HL-60/S4 (cell line): ENCODE measurements at regions not wholly inside any gene's neighbourhood (a gene's known extent, or its start where the extent isn't known, plus 50 kb on each side); places are given as distances from the start of the nearest gene placed in this dataset.
"Not testable (repeated sequence)": the region's sequence is repeated elsewhere in the genome, so short reads cannot be mapped to it uniquely, and the experiment has no call there.

Experiments
- in situ Hi-C: fragments of 300-500 bp; cut with MboI; formaldehyde crosslinking; loops from 2 replicates; pipeline ENCODE4 v1.14.3; 2022; ENCODE audit warnings: low sequenced_read_pairs

DNA sequence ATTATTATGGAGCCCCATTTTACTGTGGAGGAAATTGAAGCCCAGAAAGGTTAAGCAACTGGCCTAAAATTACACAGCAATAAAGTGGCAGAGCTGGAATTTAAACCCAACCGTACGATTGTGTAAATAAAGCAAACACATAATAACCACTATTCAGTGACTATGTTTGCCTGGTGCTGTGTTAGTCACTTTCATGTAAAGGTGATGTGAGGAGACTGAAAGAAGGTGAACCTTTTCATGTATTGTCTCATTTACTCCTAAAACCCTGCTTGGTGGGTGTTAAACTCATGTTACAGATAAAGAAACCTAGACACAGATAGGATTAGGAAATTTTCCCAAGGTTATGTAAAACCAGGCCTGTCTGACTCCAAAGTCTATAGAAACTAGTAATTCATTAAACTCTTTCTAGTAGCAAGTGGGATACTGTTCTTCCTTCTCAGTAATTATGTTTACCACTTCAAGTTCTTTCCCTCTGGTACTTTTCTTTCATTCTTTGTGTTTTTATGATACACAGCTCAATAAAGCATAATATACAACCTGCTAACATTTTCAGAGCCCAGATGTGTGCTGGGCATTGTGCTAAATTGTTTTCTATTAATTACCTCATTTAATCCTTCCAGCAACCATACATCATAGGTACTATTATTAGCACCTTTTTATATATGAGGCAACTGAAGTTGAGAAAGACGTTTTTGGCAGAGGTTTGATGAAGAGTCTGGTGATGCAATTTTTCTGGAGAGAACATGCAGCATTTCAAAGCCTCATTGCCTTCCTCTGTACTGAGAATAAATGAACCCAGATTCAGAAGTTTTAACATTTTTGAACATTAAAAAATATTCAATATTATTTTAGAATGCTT lies 202.7 kb downstream of the SPRY1 start:
- in situ Hi-C loops: no loop called here

DNA sequence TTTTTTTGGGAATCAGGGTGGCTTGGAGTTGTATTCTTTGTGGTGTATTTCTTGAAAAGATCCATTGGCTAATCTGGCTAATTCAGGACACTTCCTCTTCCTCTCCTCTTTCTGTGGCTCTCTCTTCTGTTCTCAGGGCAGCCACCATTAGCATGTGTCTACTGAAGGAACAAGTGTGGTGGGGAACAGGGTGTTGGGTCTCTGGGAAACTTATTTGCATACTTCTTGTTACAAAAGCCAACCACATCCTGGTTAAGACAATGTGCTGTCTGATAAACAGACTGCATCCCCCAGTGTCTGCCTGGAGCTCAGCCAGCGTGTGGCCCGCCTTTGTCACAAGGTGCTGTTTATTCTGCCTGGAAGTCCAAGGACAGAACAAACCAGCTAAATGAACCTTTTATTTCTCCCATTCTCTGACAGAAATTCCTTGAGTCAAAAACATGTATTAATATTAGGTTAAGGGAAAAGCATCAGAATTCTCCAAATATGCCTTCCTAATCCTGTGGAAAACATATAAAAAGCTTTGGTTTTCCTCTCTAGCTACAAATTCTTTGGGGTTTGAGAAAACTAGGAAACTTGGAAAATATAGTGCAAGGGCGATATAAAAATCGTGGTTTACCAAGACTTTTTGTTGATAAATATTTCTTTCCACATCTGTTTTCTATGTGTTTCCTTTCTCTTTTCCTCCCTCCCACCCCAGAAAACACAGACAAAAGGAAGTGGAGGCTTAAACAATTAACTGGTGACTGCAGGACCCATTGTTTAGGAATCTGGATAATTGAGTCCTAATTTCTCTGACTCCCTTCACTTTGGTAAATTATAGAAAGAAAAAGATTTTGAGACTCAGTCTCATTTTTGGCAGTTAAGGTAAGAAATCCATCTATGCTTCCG lies 203.6 kb downstream of the SPRY1 start:
- in situ Hi-C loops: no loop called here

DNA sequence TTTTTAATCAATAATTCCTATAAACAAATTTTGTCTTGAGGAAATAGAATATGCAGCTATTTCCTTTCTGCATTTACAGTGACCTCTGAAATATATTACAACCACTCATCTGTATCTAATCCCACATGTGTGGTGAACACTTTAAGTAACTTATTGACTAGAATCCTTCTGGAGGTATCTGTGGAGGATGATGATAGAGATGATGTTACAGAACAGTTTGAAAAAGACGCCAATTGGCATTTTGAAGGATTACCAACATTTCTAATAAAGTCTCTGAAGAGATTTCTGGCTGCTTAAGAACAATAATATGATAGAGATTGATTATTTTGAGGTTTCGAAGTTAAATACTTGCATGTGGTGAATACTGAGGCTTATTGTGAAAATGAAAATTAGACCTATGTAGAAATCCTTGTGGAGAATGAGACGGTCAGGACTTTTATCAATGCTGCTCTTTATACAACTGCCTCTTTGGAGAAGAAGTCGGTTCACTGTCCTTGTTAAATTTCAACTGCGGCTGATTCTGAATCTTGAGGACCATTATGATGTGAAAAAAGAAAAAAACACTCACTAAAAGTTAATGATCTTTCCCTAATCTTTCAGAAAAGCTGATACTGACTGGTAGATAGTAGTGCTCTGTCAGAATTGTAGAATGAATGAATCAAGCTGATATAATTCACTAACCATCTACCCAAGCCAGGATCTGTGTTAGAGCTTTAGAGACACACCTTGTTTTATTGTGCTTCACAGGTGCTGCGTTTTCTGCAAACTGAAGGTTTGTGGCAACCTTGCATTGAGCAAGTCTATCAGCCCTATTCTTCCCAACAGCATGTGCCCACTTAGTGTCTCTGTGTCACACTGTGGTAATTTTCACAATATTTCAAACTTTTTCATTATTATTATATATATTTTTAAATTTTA lies 204.7 kb downstream of the SPRY1 start:
- in situ Hi-C loops: no loop called here

GRCh38 chr4:123602007-123602406 lies 205.4 kb downstream of the SPRY1 start:
- in situ Hi-C loops: no loop called here

- in situ Hi-C loops: no loop called here
These were observed 206.6 kb downstream of the SPRY1 start for GRCh38 chr4:123603165-123603564.

DNA sequence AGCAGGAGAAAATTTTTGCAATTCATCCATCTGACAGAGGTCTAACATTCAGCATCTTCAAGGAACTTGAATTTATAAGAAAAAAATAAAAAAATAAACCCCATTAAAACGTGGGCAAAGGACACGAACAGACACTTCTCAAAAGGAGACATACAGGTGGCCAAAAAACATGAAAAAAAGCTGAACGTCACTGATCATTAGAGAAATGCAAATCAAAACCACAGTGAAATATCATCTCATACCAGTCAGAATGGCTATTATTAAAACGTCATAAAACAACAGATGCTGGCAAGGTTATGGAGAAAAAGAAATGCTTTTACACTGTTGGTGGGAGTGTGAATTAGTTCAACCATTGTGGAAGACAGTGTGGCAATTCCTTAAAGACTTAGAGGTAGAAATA lies 209.2 kb downstream of the SPRY1 start:
- in situ Hi-C loops: not testable (repeated sequence)

DNA sequence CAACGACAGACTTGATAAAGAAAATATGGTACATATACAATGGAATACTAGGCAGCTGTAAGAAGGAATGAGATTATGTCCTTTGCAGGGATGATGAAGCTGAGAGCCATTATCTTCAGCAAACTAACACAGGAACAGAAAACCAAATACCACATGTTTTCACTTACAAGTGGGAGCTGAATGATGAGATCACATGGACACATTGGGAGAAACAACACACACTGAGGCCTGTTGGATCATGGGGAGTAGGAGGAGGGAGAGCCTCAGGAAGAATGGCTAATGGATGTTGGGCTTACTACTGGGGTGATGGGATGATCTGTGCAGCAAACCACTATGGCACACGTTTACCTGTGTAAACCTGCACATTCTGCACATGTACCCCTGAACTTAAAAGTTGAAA lies 209.7 kb downstream of the SPRY1 start:
- in situ Hi-C loops: no loop called here

DNA sequence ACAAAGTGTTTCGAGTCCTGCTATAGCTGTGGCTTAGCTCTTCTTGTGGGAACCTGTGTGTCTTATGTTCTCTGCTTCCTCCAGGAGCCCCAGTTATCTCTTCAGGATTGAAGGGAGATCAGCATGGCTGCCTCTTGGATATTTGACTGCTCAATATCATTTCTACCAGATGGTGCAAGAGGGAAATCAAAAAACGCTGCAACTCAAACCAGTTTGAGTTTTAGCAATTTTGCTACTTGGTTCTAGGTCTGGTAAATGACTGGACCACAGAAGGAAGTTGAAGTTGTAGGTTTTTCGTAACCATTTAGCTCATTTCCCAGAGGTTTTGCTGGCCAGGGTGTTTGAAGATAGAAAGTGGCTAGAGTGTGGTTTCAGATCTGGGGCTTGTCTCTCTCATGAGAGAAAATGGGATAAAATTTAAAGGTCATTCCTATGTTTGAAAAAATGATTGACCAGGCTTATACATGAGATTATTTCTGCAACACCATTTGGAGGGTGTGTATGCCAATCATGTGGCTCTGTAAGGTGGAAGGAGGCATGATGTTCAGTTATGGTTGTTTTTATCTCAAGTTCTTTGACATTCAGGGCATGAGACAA lies 210.4 kb downstream of the SPRY1 start:
- in situ Hi-C loops: no loop called here

DNA sequence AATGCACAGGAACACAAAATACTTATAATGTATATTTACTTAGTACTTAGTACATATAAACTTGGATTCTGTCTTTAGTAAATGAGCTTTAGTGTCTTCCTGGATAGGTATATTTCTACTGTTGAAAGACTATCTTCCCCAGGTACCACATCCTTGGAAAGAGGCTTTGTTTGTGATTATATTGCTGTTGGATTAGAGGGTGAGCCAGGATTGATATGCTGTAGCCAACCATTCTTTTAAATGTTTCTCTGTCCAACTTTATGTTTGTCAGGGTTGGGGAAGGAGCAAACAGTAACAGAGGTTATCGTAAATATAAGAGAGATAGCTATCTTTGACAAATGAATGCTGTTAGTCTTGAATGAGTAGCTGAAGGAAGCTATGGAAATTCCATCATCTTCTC lies 213.2 kb downstream of the SPRY1 start:
- in situ Hi-C loops: no loop called here

DNA sequence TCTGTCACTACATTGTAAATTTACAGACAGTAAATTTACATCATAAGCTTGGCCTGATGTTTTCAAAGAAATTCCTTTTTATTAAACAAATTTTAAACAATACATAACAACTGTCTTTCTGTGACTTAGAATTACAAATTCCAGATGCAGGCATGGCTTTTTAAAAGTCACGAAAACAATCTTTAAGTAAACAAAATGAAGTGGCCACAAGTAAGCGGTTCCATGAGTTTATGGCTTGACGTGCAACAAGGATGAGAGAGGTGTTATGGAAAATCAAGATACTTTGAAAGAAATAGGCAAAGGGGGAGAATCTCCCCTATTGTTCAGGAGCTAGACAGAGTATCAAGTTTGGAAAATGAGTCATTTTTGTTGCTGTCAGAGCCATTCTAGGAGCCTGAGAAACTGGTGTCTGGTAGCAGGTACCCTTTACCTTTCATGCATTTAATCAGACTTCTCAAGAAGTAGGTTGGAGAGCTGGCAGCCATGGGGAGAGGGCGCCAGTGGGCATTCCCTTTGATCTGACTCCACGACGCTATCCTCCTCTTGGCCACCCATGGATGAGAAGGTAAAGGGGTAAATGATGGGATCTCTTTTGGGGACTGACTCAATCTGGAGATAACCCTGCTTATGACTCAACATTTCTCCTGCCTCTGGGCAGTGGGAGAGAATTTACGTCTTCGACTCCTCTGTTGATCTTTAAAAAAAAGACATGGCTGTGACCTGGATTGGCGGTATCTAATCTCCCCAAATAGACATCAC lies 217.2 kb downstream of the SPRY1 start:
- in situ Hi-C loops: no loop called here

- in situ Hi-C loops: no loop called here
These were observed 219.3 kb downstream of the SPRY1 start for GRCh38 chr4:123615901-123616300.

DNA sequence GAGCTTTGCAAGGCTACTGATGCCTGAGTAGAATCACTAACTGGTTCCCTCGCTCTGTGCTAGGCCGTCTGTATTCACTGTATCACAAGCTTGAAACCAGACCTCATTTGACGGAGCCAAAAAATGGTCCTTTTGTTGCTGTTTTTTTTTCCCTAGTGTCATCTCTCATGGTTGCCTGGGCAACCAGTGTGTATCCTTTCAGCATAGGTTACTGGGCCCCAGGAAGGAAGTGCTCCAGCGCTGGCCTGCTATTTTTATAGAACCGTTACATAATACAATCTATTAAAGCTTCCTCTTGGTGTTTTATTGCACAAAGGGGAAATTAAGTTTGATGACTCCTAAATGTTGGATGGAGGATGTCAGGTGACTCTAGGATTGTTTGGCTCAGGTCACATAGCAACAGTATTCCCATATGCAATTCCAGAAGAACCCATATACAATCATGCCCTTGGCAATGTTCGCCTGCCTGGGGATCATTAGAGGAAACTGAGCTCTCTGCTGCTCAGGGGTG lies 220.4 kb downstream of the SPRY1 start:
- in situ Hi-C loops: no loop called here

DNA sequence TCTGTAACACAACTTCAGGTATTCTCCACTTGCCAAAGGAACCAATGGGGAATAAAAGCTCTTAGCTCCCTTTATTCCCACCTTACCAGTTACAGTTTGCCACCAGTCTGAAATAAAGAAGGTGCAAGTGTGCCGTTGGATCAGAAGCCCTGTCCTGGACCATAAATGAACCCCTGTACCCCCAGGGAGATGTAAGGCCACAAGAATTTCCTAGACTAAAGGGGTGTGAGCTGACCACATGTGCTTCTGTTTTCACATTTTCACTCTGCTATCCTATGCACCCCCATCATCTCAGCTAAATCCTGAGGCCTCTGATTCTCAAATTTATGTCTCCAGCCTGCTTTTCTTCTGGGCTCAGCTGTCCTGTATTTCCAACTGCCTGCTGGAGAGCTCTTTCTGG lies 221.2 kb downstream of the SPRY1 start:
- in situ Hi-C loops: no loop called here

DNA sequence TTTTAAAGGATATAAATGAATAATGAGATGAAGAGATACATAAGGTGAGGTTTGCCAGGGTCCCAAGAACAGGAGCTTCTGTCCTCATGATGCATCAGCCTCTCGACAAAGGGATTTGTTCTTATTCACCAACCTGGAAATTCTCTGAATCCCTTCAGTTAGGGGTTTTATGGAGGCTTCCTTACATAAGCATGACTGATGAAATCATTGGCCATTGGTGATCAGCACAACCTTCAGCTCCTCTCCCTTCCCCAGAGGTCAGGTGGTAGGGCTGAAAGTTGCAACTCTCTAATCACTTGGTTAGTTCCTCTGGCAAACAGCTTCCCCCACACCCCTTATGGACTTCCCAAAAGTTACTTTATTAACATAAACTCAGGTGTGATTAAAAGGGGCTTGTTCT lies 222.0 kb downstream of the SPRY1 start:
- in situ Hi-C loops: no loop called here

DNA sequence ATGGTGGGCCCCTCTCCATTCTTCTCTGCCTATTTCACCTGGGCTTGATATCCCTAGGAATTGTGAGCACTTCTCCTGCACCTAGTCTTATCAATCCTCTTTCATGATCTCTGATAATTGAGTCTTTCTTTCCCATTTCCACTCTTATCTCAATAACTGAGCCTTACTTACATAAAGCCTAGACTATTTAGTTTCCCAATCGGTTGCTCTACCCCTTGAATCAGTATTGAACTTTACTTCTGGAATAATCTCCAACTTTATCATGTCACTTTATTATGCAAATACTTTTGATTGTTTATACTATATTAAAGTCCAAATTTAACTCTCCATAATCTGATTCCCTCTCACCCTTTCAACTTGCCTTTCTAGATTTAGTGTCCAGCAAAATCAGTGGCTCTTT lies 222.7 kb downstream of the SPRY1 start:
- in situ Hi-C loops: no loop called here

DNA sequence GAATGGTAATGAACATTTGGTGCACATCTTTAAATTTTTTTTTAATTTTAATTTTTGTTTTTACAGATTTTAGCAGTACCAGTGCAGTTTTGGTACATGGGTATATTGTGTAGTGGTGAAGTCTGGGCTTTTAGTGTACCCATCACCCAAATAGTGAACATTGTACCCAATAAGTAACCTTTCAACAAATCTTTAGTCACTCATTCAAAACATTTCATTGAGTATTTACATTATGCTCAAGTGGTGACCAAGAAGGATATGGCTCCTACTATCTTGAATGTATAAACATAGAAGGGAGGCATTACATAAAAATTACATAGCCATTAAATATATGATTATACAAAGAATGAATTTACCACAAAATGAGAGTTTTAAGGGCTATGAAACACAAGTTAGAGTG lies 223.3 kb downstream of the SPRY1 start:
- in situ Hi-C loops: no loop called here

- in situ Hi-C loops: no loop called here
These were observed 224.6 kb downstream of the SPRY1 start for GRCh38 chr4:123621072-123621705.

DNA sequence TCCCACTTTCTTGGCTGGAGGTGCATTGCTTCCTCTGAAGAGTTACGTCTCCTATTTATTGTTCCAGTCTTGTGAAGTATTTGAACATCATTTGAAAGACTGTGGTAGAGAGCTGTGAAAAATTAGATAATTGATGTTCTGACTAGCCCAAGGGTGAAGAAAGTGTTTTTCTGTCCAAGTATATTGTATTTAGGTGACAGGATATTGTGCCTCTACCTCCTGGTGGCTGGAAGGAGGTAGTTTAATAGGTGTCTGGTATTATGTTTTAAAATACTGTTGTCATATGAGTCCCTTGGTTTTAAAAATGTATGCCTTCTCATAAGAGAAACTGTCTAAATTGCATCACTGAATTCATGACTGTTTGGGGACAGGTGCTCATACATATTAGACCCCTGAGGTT lies 226.0 kb downstream of the SPRY1 start:
- in situ Hi-C loops: no loop called here

- in situ Hi-C loops: no loop called here
These were observed 227.0 kb downstream of the SPRY1 start for GRCh38 chr4:123623611-123624010.
